Ishikawa (cell line): ENCODE measurements at regions not wholly inside any gene's neighbourhood (a gene's known extent, or its start where the extent isn't known, plus 50 kb on each side); places are given as distances from the start of the nearest gene placed in this dataset.

Experiments used
- CREB1 ChIP-seq: IDR thresholded peaks from 2 replicates; pipeline ENCODE4 v1.6.1; 2012; ENCODE audit warnings: low read depth
- FOXM1 ChIP-seq: IDR thresholded peaks from 2 replicates; pipeline ENCODE4 v1.6.1; 2012; ENCODE audit warnings: low read depth, borderline replicate concordance
- TAF1 ChIP-seq: IDR thresholded peaks from 2 replicates; pipeline ENCODE4 v1.6.1; 2012; ENCODE audit warnings: low read depth, mild to moderate bottlenecking
- TCF12 ChIP-seq: IDR thresholded peaks from 2 replicates; pipeline ENCODE4 v1.6.1; 2012; ENCODE audit warnings: low read depth
- TEAD4 ChIP-seq: IDR thresholded peaks from 2 replicates; pipeline ENCODE4 v1.6.1; 2012
- YY1 ChIP-seq: IDR thresholded peaks from 2 replicates; pipeline ENCODE4 v1.6.1; 2012; ENCODE audit warnings: low read depth
- TF ChIP-seq, protein P1 (sequence below): IDR thresholded peaks from 2 replicates; pipeline ENCODE4 v1.6.1; 2012
- TF ChIP-seq, protein P2 (sequence below): IDR thresholded peaks from 2 replicates; pipeline ENCODE4 v1.6.1; 2012; ENCODE audit warnings: low read depth, mild to moderate bottlenecking

DNA sequence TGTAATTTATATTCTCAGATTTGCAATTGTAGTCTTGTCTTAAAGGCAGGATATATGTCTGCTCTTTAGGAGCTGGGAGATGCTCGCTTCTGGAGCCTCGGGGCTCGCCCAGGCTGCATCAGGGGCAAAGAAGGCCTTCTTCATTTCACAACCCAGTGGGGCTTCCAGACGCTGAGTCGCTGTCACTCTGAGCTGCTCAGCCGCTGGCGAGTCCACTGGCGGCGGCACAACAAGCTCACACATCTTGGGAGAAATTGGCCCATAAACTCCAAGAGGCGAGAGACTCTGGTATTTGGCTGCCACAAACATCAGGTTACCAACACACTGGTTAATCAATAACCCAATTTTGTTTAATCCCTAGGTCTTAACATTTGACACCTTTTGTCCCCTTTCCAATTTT is 216.6 kb downstream of the ATG4C start:
- TF ChIP-seq, protein P1, sequence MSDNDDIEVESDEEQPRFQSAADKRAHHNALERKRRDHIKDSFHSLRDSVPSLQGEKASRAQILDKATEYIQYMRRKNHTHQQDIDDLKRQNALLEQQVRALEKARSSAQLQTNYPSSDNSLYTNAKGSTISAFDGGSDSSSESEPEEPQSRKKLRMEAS = no peak
- TF ChIP-seq FOXM1 (no peak), TEAD4 (no peak), TCF12 (no peak), YY1 (no peak), TAF1 (no peak), CREB1 (no peak)
- TF ChIP-seq, protein P2, sequence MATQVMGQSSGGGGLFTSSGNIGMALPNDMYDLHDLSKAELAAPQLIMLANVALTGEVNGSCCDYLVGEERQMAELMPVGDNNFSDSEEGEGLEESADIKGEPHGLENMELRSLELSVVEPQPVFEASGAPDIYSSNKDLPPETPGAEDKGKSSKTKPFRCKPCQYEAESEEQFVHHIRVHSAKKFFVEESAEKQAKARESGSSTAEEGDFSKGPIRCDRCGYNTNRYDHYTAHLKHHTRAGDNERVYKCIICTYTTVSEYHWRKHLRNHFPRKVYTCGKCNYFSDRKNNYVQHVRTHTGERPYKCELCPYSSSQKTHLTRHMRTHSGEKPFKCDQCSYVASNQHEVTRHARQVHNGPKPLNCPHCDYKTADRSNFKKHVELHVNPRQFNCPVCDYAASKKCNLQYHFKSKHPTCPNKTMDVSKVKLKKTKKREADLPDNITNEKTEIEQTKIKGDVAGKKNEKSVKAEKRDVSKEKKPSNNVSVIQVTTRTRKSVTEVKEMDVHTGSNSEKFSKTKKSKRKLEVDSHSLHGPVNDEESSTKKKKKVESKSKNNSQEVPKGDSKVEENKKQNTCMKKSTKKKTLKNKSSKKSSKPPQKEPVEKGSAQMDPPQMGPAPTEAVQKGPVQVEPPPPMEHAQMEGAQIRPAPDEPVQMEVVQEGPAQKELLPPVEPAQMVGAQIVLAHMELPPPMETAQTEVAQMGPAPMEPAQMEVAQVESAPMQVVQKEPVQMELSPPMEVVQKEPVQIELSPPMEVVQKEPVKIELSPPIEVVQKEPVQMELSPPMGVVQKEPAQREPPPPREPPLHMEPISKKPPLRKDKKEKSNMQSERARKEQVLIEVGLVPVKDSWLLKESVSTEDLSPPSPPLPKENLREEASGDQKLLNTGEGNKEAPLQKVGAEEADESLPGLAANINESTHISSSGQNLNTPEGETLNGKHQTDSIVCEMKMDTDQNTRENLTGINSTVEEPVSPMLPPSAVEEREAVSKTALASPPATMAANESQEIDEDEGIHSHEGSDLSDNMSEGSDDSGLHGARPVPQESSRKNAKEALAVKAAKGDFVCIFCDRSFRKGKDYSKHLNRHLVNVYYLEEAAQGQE = no peak
